ENCODE measurements at regions not wholly inside any gene's neighbourhood (a gene's known extent, or its start where the extent isn't known, plus 50 kb on each side); places are given as distances from the start of the nearest gene placed in this dataset.
A peak's percentile ranks its signal among the peaks of the same experiment; 100 is the strongest.
"Not testable (repeated sequence)": the region's sequence is repeated elsewhere in the genome, so short reads cannot be mapped to it uniquely, and the experiment has no call there.

GRCh38 chr6:118719351-118720124, 68.1 kb upstream of the CEP85L start:
- DNase-seq (ENCODE audit: low read depth in 2 of 2) = no peak

- no peak for DNase-seq (ENCODE audit: low read depth in 2 of 2)
These were observed 67.5 kb upstream of the CEP85L start for GRCh38 chr6:118718903-118719302.

DNA sequence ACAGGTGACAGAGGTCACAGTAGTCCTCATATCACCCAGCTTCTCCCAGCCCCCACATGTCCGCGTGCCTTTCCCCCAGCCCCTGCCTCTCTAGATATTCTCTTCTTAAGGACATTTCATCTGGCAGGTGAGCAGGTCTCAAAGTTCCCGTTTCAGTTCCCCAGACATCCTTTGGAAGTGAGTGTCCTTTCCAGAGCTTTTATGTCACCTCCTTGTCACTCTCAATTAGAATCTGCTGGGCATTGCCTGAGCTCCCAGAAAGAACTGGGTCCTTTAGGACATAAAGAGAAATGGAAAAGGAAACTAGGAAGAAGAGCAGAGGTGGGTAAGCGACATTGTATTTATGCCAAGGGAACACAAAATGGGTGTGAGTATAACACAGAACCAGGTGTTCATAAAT, 66.9 kb upstream of the CEP85L start:
- no peak for DNase-seq (ENCODE audit: low read depth in 2 of 2)

- DNase-seq (ENCODE audit: low read depth in 2 of 2) = no peak
These were observed 65.7 kb upstream of the CEP85L start for GRCh38 chr6:118717106-118717505.

DNA sequence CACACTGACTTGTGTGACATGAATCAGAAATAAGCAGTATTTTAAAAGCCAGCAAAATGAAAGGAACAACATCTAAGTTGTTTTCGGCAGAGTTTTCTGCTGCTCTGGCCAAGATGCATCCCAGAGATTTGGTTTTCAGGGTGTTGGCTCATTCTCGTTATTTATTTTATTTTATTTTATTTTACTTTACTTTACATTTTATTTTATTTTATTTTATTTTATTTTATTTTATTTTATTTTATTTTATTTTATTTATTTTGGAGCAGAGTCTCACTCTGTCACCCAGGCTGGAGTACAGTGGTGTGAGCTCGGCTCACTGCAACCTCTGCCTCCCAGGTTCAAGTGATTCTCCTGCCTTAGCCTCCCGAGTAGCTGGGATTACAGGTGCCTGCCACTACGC, 64.5 kb upstream of the CEP85L start:
- not testable (repeated sequence) for DNase-seq (ENCODE audit: low read depth in 2 of 2)

GRCh38 chr6:118715376-118715775, 64.0 kb upstream of the CEP85L start:
- no peak for DNase-seq (ENCODE audit: low read depth in 2 of 2)

DNA sequence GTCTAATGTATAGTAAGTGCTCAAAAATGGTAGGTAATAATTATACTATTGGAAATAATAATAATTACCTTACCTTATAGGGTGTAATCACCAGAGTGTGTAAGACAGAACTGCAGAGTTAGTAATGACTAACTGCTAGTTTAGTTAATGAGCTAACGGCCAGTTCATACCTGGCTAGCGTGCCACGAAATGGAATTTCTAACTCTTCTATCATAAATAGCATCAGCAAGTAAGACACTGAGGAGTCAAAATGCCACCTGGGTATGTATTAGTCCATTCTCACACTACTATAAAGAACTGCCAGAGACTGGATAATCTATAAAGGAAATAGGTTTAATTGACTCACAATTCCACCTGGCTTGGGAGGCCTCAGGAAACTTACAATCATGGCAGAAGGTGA, 63.4 kb upstream of the CEP85L start:
- DNase-seq (ENCODE audit: low read depth in 2 of 2) = no peak

- DNase-seq (ENCODE audit: low read depth in 2 of 2) = no peak
These were observed 61.6 kb upstream of the CEP85L start for GRCh38 chr6:118712969-118713368.

DNA sequence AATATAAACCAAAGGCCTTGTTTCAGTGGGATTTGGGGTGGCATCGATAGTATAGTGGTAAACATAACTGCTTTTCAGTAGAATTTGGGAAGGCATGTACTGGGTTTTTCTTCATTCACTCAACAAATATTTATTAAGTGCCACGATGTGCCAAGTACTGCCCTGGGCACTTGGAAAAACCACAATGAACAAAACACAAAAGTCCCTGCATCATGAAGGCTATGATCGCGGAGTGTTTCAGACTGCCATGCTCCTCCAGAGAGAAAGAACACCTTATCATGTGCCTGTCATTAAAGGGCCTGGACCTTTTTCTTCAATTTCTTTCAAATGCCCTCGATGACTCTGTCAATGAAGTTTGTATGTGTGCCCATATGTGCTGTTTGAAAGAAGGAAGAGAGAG, 59.2 kb upstream of the CEP85L start:
- DNase-seq (ENCODE audit: low read depth in 2 of 2) = no peak

DNA sequence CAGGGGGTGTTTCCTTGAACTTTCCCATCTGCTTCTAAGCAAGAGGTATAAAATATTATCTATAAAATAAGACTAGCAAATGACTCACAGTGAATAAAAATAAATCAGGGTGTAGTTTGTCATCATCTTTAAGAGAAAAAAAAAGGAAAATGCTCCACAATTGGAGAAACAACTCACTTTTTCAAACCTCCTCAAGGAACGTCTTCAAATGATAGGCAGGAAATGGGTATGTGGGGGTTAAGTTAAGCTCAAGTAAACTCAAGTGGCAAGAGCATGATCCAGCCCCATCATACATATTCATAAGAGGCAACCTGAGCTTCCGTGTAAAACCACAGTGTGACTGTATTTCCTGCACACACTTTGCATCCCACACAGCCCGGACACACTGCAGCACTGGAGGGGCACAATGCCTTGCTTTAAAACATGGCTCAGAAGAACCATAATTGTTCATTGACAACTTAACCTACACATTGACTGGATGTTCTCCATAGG, 58.5 kb upstream of the CEP85L start:
- DNase-seq (ENCODE audit: low read depth in 2 of 2) = peak; percentile 49 to 62

DNA sequence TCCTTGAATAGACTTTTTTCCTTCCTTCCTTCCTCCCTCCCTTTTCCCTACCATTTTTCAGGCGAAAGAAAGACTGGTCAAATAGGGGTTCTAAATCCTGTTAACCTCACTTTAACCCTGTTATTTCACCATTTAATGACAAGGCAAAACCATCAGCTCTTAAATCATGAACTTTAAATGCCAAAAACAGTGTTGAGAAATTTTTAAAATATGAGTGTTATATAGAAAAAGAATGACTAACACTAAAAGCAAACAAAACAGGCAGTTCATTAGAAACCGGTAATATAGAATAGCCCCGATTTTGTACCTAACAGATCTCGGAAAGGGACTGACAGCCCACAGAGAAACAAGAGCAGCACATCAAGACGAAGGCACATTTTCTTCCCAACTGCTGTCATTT, 57.4 kb upstream of the CEP85L start:
- DNase-seq (ENCODE audit: low read depth in 2 of 2) = no peak

DNA sequence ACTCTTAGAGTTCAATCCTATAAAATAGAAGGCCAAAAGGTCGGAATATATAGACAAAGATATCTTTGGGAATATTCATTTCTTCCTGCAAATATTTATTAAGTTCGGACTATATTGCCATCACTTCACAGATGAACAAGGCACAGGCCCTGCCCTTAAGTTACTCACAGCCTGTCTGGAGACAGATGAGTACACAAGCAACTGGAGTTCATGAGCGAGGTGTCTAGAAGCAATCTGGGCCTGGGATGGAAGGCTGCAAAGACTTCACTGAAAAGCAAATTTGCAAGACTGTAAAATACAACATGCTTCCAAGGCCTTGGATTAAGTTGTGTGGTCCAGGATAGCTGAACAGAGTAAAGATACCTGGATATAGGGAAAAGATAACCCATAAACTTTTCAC, 56.7 kb upstream of the CEP85L start:
- no peak for DNase-seq (ENCODE audit: low read depth in 2 of 2)

DNA sequence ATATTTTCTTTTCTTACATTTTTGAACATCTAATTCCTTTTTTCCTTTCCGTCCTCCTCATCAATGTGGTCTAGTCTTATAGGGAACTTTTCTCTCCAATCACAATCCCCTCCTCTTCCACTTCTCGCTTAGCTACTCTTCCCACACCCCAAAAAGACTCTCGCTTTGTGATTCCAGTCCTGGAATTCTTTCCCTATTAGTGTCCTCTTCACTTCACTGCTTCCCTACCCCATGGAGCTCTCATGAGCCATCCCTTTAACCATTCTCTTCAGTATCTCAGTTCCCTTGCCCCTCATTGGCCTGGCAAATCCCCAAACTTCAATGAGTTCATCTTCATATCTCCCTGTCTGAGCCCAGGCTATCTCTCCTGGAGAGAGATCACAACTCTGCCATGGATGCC, 55.3 kb upstream of the CEP85L start:
- no peak for DNase-seq (ENCODE audit: low read depth in 2 of 2)

DNA sequence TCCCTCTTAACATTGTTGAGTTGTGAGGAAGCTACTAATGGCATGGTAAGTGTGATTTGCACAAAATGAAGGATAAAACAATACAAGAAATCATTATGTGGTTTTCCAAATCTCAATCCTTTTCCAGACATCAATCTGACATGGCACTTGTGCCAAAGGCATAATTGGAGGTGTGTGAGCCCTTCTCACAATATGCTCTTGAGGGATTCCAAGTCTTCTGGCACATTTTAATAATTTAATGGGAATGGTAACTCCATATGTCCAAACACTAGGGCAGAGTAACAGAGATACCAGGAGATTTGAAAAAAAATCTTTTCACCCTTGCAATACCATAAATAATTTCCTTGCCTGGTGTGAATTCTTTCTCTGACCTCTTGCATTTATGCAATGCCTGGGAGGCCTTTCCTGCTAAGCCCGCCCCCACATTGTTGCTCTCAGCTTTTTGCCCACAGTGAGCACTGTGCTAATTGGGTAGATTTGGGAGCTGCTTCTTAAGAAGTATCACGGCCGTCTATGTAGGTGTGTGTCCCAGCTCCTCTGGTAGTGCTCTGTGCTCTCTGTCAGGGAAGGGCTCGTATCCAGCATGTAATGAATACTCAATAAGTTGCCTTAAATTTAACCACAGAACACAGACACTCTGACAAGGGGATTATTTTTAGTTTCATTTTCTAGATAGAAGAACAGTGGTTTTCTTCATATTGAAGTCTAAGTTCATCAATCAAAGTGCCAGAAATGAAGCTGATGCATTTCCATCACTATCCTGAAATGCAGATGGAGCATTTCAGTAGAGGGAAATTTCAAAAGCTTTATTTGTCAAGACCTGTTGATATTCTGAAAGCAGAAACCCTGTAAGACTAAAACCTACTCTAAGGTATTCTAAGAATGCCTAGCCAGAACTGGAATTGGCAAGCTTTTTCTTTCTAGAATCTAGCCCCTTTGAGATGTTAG, 54.4 kb upstream of the CEP85L start:
- DNase-seq (ENCODE audit: low read depth in 2 of 2) = no peak

GRCh38 chr6:118704915-118705314, 53.5 kb upstream of the CEP85L start:
- no peak for DNase-seq (ENCODE audit: low read depth in 2 of 2)

GRCh38 chr6:118701260-118701659, 49.9 kb upstream of the CEP85L start:
- DNase-seq (ENCODE audit: low read depth in 2 of 2) = not testable (repeated sequence)

Data from activated CD4-positive, alpha-beta T cell treated with anti-CD3 and anti-CD28 coated beads for 24 hours (primary cell).